HL-60 (cell line): ENCODE measurements at regions not wholly inside any gene's neighbourhood (a gene's known extent, or its start where the extent isn't known, plus 50 kb on each side); places are given as distances from the start of the nearest gene placed in this dataset.

ENCODE experiments used
- DNase-seq, 2 experiments: peaks; one replicate each; pipeline ENCODE4 v3.0.0-alpha.2; 2010 to 2020; ENCODE audit warnings: low read depth in 1 of 2, low spot score in 1 of 2
- H3K27ac ChIP-seq: fragments of 250-450 bp; sonication (Bioruptor Pico); replicated peaks from 2 replicates; pipeline ENCODE4 v1.5.1; 2020; ENCODE audit warnings: mild to moderate bottlenecking, moderate library complexity
- H3K27me3 ChIP-seq: fragments of 250-450 bp; sonication (Bioruptor Pico); 2 replicates; pipeline ENCODE4 v1.5.1; 2021; ENCODE audit warnings: mild to moderate bottlenecking, moderate library complexity; ENCODE audit not compliant: insufficient read depth, poor library complexity, severe bottlenecking
- H3K4me3 ChIP-seq: replicated peaks from 2 replicates; pipeline ENCODE4 v1.5.1; 2011; ENCODE audit warnings: mild to moderate bottlenecking, control low read depth, low read length; ENCODE audit not compliant: insufficient read depth
- GABPA ChIP-seq: IDR thresholded peaks from 2 replicates; pipeline ENCODE4 v1.6.1; 2012; ENCODE audit warnings: low read depth
- POLR2AphosphoS5 ChIP-seq: IDR thresholded peaks from 2 replicates; pipeline ENCODE4 v1.6.1; 2012; ENCODE audit warnings: low read depth
- SPI1 ChIP-seq: IDR thresholded peaks from 2 replicates; pipeline ENCODE4 v1.6.1; 2012; ENCODE audit warnings: low read depth, mild to moderate bottlenecking, borderline replicate concordance
- TF ChIP-seq, protein P1 (sequence below): IDR thresholded peaks from 2 replicates; pipeline ENCODE4 v1.6.1; 2012; ENCODE audit warnings: low read depth; ENCODE audit not compliant: insufficient replicate concordance
- TF ChIP-seq, protein P2 (sequence below): IDR thresholded peaks from one replicate; pipeline ENCODE4 v1.5.1; 2011; ENCODE audit warnings: low read length, control low read depth, inconsistent platforms; ENCODE audit not compliant: insufficient read depth

DNA sequence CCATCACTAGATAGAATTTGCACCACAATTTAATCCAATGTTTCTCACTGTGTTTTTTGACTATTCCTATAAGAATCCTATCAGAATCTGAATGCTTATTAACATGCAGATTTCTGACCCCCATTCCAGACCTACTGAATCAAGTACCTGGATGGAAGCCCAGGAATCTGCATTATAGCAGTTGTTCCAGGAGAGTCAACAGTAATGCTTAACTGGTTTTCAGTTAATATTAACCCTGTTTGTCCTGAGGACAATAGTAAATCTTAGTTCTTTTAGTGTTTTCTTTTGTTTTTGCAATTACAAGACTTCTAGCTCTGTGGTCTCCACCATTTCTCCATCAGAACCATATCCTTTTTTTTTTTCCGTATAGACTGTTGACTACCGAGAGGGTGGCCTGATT lies 168.2 kb downstream of the SREK1 start:
- Histone ChIP-seq H3K4me3 (no peak overlapping the region), H3K27me3 (no peaks in the 10 kb centered on the region), H3K27ac (no peak overlapping the region)
- no peak for DNase-seq
- no peak for TF ChIP-seq GABPA
- TF ChIP-seq POLR2AphosphoS5, result no peak

DNA sequence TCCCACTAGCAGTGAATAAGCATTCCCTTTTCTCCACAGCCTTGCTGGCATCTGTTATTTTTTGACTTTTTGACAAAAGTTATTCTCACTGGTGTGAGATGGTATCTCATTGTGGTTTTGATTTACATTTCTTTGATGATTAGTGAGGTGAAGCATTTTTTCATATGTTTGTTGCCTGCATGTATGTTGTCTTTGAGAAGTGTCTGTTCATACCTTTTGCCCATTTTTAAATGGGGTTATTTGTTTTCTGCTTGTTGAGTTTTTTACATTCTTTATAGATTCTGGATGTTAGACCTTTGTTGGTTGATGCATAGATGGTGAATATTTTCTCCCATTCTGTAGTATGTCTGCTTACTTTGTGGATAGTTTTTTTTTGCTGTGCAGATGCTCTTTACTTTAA lies 171.7 kb downstream of the SREK1 start:
- no peaks in the 10 kb centered on the region for H3K27me3 ChIP-seq
- H3K27ac ChIP-seq, result no peak overlapping the region
- no peak for DNase-seq
- no peak overlapping the region for H3K4me3 ChIP-seq
- TF ChIP-seq, protein P1, sequence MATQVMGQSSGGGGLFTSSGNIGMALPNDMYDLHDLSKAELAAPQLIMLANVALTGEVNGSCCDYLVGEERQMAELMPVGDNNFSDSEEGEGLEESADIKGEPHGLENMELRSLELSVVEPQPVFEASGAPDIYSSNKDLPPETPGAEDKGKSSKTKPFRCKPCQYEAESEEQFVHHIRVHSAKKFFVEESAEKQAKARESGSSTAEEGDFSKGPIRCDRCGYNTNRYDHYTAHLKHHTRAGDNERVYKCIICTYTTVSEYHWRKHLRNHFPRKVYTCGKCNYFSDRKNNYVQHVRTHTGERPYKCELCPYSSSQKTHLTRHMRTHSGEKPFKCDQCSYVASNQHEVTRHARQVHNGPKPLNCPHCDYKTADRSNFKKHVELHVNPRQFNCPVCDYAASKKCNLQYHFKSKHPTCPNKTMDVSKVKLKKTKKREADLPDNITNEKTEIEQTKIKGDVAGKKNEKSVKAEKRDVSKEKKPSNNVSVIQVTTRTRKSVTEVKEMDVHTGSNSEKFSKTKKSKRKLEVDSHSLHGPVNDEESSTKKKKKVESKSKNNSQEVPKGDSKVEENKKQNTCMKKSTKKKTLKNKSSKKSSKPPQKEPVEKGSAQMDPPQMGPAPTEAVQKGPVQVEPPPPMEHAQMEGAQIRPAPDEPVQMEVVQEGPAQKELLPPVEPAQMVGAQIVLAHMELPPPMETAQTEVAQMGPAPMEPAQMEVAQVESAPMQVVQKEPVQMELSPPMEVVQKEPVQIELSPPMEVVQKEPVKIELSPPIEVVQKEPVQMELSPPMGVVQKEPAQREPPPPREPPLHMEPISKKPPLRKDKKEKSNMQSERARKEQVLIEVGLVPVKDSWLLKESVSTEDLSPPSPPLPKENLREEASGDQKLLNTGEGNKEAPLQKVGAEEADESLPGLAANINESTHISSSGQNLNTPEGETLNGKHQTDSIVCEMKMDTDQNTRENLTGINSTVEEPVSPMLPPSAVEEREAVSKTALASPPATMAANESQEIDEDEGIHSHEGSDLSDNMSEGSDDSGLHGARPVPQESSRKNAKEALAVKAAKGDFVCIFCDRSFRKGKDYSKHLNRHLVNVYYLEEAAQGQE, result no peak

DNA sequence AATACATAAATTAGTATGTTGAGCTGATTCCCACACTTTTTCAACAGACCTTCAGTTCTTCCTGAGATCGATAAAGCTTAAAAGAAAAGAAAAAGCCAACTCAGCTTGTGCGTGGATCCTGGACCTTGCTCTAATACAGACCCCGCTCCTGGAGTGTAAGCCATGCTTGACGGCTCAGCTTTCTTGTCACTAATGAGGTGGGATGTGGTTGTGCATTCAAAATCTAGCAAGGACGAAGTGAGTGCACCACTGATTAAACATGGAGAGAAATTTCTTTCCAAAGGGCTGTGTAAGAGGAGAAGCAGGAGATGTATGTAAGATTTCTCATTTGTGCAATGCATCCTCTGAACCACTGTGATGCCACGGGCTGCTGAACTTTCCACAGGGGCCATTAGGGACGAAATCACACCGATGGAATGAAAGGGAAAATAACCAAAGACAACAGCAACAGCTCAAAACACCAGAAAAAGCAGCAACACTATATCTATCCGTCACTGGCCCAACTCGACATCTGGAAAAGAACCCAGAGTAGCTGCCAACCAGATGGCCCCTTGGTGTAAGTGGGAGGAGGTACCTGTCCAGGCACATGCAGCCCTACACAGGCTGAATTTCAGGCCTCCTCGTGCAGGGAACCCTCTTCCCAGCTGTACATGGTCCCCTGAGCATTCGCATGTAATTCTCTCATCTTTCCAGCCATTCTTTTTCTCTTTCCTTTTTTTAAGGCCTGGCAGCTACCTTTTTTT lies 178.9 kb downstream of the SREK1 start:
- H3K4me3 ChIP-seq, result no peak overlapping the region

DNA sequence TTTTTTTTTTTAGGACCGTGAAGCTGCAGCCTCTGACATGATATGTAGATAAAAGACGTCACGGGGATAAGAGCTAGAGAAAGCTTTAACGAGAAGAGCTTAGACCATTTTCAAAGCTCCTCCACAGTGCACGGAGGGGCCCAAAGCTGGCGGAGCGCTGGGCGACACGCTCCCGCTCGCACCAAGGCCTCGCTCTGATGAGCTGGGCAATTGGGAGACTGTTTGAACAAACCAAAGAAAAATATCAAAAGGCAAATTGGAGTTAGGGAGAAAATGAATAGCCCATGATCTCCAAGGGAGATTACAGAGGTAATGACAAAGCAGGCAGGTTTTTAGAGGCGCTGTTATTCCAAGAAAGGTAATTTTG lies 179.4 kb downstream of the SREK1 start:
- no peak overlapping the region for H3K4me3 ChIP-seq
- TF ChIP-seq GABPA, result no peak
- TF ChIP-seq SPI1, result no peak
- TF ChIP-seq, protein P2, sequence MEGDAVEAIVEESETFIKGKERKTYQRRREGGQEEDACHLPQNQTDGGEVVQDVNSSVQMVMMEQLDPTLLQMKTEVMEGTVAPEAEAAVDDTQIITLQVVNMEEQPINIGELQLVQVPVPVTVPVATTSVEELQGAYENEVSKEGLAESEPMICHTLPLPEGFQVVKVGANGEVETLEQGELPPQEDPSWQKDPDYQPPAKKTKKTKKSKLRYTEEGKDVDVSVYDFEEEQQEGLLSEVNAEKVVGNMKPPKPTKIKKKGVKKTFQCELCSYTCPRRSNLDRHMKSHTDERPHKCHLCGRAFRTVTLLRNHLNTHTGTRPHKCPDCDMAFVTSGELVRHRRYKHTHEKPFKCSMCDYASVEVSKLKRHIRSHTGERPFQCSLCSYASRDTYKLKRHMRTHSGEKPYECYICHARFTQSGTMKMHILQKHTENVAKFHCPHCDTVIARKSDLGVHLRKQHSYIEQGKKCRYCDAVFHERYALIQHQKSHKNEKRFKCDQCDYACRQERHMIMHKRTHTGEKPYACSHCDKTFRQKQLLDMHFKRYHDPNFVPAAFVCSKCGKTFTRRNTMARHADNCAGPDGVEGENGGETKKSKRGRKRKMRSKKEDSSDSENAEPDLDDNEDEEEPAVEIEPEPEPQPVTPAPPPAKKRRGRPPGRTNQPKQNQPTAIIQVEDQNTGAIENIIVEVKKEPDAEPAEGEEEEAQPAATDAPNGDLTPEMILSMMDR, result no peak
- TF ChIP-seq, protein P1, result no peak
- TF ChIP-seq POLR2AphosphoS5, result no peak
- no peak overlapping the region for H3K27ac ChIP-seq
- H3K27me3 ChIP-seq, result no peaks in the 10 kb centered on the region
- DNase-seq, result no peak

More for the DNA sequence above, 178.9 kb downstream of the SREK1 start:
- TF ChIP-seq GABPA, result no peak
- Histone ChIP-seq H3K27ac (no peak overlapping the region), H3K27me3 (no peaks in the 10 kb centered on the region)
- no peak for DNase-seq

DNA sequence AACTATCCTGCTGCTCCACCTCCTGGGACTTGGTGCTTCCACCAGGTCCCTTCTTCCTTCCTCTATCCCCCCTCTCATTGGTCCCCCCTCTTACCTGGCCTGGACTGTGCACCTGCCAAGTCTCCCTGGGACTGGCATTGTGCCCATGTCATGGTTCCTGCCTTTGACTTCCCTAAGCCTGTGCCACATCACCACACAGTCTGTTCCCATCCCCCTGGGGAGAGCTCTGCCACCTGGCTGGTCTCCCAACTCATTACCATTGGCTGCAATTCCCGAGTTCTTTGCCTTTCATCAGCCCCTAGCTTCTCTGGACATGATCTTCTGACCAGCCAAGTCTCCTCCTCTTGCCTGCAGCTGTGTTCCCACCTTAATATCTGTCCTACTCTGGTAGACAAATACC lies 180.3 kb downstream of the SREK1 start:
- no peaks in the 10 kb centered on the region for H3K27me3 ChIP-seq
- no peak overlapping the region for H3K4me3 ChIP-seq
- no peak overlapping the region for H3K27ac ChIP-seq
- TF ChIP-seq GABPA, result no peak
- TF ChIP-seq POLR2AphosphoS5, result no peak
- no peak for TF ChIP-seq SPI1
- TF ChIP-seq, protein P1, result no peak
- TF ChIP-seq, protein P2, result no peak
- DNase-seq, result no peak
